Transverse colon (tissue), 4 donors: ENCODE measurements at regions not wholly inside any gene's neighbourhood (a gene's known extent, or its start where the extent isn't known, plus 50 kb on each side); places are given as distances from the start of the nearest gene placed in this dataset.

Experiments used
- CTCF ChIP-seq, 5 experiments: fragments of 200-600 bp in 3 of 5; fragments of 450-650 bp in 2 of 5; sonication (generic) in 3 of 5; IDR thresholded peaks; 1 replicate in 2 of 5; 2 replicates in 3 of 5; pipeline ENCODE4 v1.5.1; 2016 to 2017; ENCODE audit warnings: antibody characterized with exemption in 5 of 5, inconsistent platforms in 3 of 5, mild to moderate bottlenecking in 2 of 5, moderate library complexity in 1 of 5
- POLR2AphosphoS5 ChIP-seq, 3 donors: sonication (generic); formaldehyde crosslinking; IDR thresholded peaks; one replicate each; pipeline ENCODE4 v1.6.1; 2016; ENCODE audit warnings: antibody characterized with exemption in 3 of 3

- no peak for TF ChIP-seq CTCF (IDR thresholded peaks at IDR 0.05)
- TF ChIP-seq POLR2AphosphoS5 (IDR thresholded peaks at IDR 0.05): no peak
Observed at GRCh38 chr1:242876030-242876429, 351.5 kb upstream of the PLD5 start.
